Activated naive CD8-positive, alpha-beta T cell (primary cell): ENCODE measurements at regions not wholly inside any gene's neighbourhood (a gene's known extent, or its start where the extent isn't known, plus 50 kb on each side); places are given as distances from the start of the nearest gene placed in this dataset.

Experiments used
- H3K27ac Mint-ChIP-seq: one replicate; pipeline ENCODE4 v1.8.0; 2021; ENCODE audit warnings: mixed read lengths
- H3K27me3 Mint-ChIP-seq: one replicate; pipeline ENCODE4 v1.8.0; 2021; ENCODE audit warnings: mixed read lengths
- H3K36me3 Mint-ChIP-seq: one replicate; pipeline ENCODE4 v1.8.0; 2021; ENCODE audit warnings: mixed read lengths
- H3K4me1 Mint-ChIP-seq: one replicate; pipeline ENCODE4 v1.8.0; 2021; ENCODE audit warnings: low read depth, mixed read lengths
- H3K4me3 Mint-ChIP-seq: one replicate; pipeline ENCODE4 v1.8.0; 2021; ENCODE audit warnings: mild to moderate bottlenecking, mixed read lengths
- H3K9me3 Mint-ChIP-seq: one replicate; pipeline ENCODE4 v1.8.0; 2021; ENCODE audit warnings: low read depth, mixed read lengths

GRCh38 chr15:95210436-95210981 is 979.1 kb downstream of the MCTP2 start:
- Mint-ChIP-seq H3K4me3 (no peak overlapping the region), H3K4me1 (no peaks in the 10 kb centered on the region), H3K9me3 (peaks cover 5% of the 10 kb centered on the region), H3K27me3 (peaks cover 2% of the 10 kb centered on the region), H3K27ac (no peak overlapping the region), H3K36me3 (peaks cover 3% of the 10 kb centered on the region)

DNA sequence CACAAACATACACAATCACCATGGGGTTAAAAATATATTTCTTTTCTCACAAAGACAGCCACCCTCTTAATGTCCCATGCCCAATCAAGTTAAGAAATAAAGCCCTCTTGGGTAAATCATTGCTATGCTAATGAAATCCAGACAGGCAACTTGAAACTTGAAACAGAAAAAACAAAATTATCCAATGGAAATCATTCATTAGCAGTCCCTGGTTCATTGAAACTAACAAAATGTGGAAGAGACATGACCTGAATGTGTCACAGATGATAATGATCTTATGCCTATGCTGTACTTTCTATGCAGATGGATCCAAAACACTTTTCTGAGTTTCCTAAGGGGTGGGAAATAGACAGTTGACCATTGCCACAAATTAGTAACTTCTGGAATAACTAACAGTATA is 983.7 kb downstream of the MCTP2 start:
- H3K4me3 Mint-ChIP-seq, result no peak overlapping the region
- H3K36me3 Mint-ChIP-seq, result no peaks in the 10 kb centered on the region
- peaks cover 2% of the 10 kb centered on the region for H3K27me3 Mint-ChIP-seq
- H3K4me1 Mint-ChIP-seq, result no peaks in the 10 kb centered on the region
- no peak overlapping the region for H3K27ac Mint-ChIP-seq
- H3K9me3 Mint-ChIP-seq, result peaks cover 3% of the 10 kb centered on the region

DNA sequence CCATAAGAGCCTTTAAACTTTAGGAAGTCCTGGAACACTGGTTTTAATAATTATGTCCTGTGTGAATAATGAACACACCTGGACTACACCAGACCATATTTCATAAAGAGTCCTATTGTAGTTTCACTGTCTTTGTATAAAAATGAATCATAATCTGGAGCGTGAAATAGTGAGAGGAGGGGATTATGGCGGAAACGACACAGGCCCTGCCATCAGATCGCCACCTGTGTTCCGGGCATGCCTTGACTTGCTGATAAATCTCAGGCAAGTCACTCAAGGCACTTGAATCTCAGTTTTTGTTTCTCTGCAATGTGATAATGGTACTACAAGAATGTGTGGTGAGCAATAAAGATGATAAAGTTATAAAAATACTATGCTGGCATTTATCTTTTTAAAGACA is 995.5 kb downstream of the MCTP2 start:
- Mint-ChIP-seq H3K27ac (no peak overlapping the region), H3K9me3 (peaks cover 23% of the 10 kb centered on the region), H3K4me1 (no peaks in the 10 kb centered on the region), H3K27me3 (peaks cover 13% of the 10 kb centered on the region), H3K4me3 (no peak overlapping the region), H3K36me3 (no peaks in the 10 kb centered on the region)

GRCh38 chr15:95227235-95227634 is 995.9 kb downstream of the MCTP2 start:
- no peaks in the 10 kb centered on the region for H3K4me1 Mint-ChIP-seq
- no peaks in the 10 kb centered on the region for H3K36me3 Mint-ChIP-seq
- no peak overlapping the region for H3K4me3 Mint-ChIP-seq
- no peak overlapping the region for H3K27ac Mint-ChIP-seq
- peaks cover 15% of the 10 kb centered on the region for H3K27me3 Mint-ChIP-seq
- H3K9me3 Mint-ChIP-seq, result peaks cover 24% of the 10 kb centered on the region

DNA sequence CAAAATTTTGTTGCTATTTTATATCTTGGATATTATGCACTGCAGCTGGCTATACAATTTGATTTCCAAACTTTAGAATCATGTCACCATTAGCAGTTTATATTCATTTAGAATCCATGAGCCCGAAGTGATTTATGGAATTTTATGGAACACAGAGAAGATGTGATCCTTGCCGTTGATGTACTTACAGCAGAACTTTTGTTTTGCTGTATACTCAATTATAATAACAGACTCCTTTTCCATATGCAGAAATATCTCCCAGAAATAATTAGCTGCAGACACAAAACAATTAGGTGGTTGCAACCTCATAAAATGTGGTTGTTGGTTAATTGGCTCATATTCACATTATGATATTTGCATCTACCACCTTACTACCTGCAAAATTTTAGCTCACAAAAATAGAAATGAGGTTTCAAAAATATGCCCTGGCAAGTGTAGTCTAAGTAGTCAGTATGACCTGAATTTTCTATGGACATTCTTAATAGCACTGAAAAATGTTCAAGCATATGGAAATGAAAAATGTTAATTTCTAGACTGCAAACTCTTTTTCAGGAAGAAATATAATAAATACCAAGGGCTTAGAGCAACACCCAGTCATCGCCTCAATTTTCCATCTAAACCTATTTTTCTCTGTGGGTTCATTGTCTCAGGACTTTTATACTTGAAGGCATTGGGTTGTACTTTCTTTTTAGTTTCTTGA is 997.6 kb downstream of the MCTP2 start:
- Mint-ChIP-seq H3K4me1 (no peaks in the 10 kb centered on the region), H3K27ac (no peak overlapping the region), H3K27me3 (peaks cover 15% of the 10 kb centered on the region), H3K9me3 (peaks cover 14% of the 10 kb centered on the region), H3K4me3 (no peak overlapping the region), H3K36me3 (no peaks in the 10 kb centered on the region)

DNA sequence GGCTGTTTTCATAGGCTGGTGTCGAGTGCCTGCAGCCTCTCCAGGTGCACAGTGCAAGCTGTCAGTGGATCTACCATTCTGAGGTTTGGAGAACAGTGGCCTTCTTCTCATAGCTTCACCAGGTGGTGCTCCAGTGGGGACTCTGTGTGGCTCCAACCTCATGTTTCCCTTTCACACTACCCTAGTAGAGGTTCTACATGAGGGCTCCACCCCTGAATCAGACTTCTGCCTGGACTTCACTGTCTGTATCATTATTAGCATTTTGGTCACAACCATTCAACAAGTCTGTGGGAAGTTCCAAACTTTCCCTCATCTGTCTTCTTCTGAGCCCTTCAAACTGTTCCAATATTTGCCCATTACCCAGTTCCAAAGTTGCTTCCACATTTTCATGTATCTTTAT is 1003.7 kb downstream of the MCTP2 start:
- Mint-ChIP-seq H3K4me1 (no peaks in the 10 kb centered on the region), H3K4me3 (no peak overlapping the region), H3K27me3 (peaks cover 10% of the 10 kb centered on the region), H3K9me3 (peaks cover 19% of the 10 kb centered on the region), H3K27ac (no peak overlapping the region), H3K36me3 (no peaks in the 10 kb centered on the region)

GRCh38 chr15:95247071-95247984 is 1016.0 kb downstream of the MCTP2 start:
- H3K36me3 Mint-ChIP-seq, result no peaks in the 10 kb centered on the region
- H3K4me1 Mint-ChIP-seq, result no peaks in the 10 kb centered on the region
- H3K27me3 Mint-ChIP-seq, result peaks cover 4% of the 10 kb centered on the region
- no peaks in the 10 kb centered on the region for H3K9me3 Mint-ChIP-seq
- no peak overlapping the region for H3K27ac Mint-ChIP-seq
- no peak overlapping the region for H3K4me3 Mint-ChIP-seq

DNA sequence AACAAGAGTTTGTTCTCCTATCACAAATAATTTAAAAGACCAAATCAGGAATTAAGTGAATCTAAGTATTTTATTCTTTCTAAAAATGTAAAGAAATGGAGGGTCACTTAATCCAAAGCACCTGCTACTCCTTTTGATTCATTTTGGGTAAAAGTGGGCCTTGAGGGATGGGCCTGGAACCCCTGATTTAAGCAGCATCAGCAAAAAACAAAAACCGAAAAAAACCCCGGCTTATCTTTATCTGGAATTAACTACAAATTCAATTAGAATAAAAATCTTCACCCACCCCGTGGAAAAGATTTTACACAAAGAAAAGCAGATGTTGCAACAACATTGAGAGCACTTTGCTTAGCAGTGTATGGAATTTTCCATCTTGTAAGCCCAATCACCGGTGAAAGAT is 1018.2 kb downstream of the MCTP2 start:
- no peak overlapping the region for H3K4me3 Mint-ChIP-seq
- no peaks in the 10 kb centered on the region for H3K9me3 Mint-ChIP-seq
- no peaks in the 10 kb centered on the region for H3K4me1 Mint-ChIP-seq
- H3K27me3 Mint-ChIP-seq, result peaks cover 4% of the 10 kb centered on the region
- no peaks in the 10 kb centered on the region for H3K36me3 Mint-ChIP-seq
- H3K27ac Mint-ChIP-seq, result no peak overlapping the region

DNA sequence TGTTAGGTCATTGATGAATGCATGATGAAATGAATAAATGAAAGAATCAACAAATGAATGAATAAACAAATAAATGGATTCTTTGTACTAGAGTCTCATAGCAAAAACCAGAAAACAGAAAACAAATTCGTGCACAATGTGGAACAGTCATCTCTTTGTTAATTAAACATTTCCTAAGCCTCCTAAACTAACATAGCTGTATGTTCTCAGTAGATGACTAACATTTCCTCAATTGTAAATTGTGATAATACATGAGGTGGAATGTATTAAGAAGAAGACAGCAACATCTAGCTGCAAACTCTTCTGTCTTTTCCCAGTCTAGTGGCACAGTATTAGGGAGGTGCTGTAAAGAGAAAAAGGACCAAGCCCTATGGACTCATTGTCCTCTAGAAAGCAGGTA is 1021.0 kb downstream of the MCTP2 start:
- peaks cover 10% of the 10 kb centered on the region for H3K27me3 Mint-ChIP-seq
- H3K27ac Mint-ChIP-seq, result no peak overlapping the region
- H3K4me3 Mint-ChIP-seq, result no peak overlapping the region
- no peaks in the 10 kb centered on the region for H3K9me3 Mint-ChIP-seq
- H3K4me1 Mint-ChIP-seq, result no peaks in the 10 kb centered on the region
- H3K36me3 Mint-ChIP-seq, result no peaks in the 10 kb centered on the region

GRCh38 chr15:95254263-95254662 is 1022.9 kb downstream of the MCTP2 start:
- Mint-ChIP-seq H3K27me3 (peaks cover 17% of the 10 kb centered on the region), H3K4me1 (no peaks in the 10 kb centered on the region), H3K9me3 (no peaks in the 10 kb centered on the region), H3K4me3 (no peak overlapping the region), H3K36me3 (no peaks in the 10 kb centered on the region), H3K27ac (no peak overlapping the region)

- H3K4me1 Mint-ChIP-seq, result no peaks in the 10 kb centered on the region
- no peak overlapping the region for H3K27ac Mint-ChIP-seq
- no peaks in the 10 kb centered on the region for H3K9me3 Mint-ChIP-seq
- H3K36me3 Mint-ChIP-seq, result no peaks in the 10 kb centered on the region
- peaks cover 28% of the 10 kb centered on the region for H3K27me3 Mint-ChIP-seq
- H3K4me3 Mint-ChIP-seq, result no peak overlapping the region
Measured at GRCh38 chr15:95259513-95259912, 1028.2 kb downstream of the MCTP2 start.

GRCh38 chr15:95259965-95260364 is 1028.6 kb downstream of the MCTP2 start:
- H3K4me1 Mint-ChIP-seq, result no peaks in the 10 kb centered on the region
- H3K36me3 Mint-ChIP-seq, result no peaks in the 10 kb centered on the region
- H3K27ac Mint-ChIP-seq, result no peak overlapping the region
- no peak overlapping the region for H3K4me3 Mint-ChIP-seq
- H3K9me3 Mint-ChIP-seq, result no peaks in the 10 kb centered on the region
- peaks cover 28% of the 10 kb centered on the region for H3K27me3 Mint-ChIP-seq

- Mint-ChIP-seq H3K27ac (no peak overlapping the region), H3K9me3 (no peaks in the 10 kb centered on the region), H3K27me3 (peaks cover 25% of the 10 kb centered on the region), H3K4me3 (no peak overlapping the region), H3K4me1 (no peaks in the 10 kb centered on the region), H3K36me3 (no peaks in the 10 kb centered on the region)
Measured at GRCh38 chr15:95260856-95261255, 1029.5 kb downstream of the MCTP2 start.

GRCh38 chr15:95261546-95261945 is 1030.2 kb downstream of the MCTP2 start:
- no peak overlapping the region for H3K4me3 Mint-ChIP-seq
- H3K36me3 Mint-ChIP-seq, result no peaks in the 10 kb centered on the region
- peaks cover 28% of the 10 kb centered on the region for H3K27me3 Mint-ChIP-seq
- no peaks in the 10 kb centered on the region for H3K9me3 Mint-ChIP-seq
- no peak overlapping the region for H3K27ac Mint-ChIP-seq
- H3K4me1 Mint-ChIP-seq, result no peaks in the 10 kb centered on the region

GRCh38 chr15:95261968-95262367 is 1030.6 kb downstream of the MCTP2 start:
- Mint-ChIP-seq H3K27ac (no peak overlapping the region), H3K4me1 (no peaks in the 10 kb centered on the region), H3K4me3 (no peak overlapping the region), H3K27me3 (peaks cover 26% of the 10 kb centered on the region), H3K9me3 (no peaks in the 10 kb centered on the region), H3K36me3 (no peaks in the 10 kb centered on the region)
